GM12878 (cell line): ENCODE measurements at regions not wholly inside any gene's neighbourhood (a gene's known extent, or its start where the extent isn't known, plus 50 kb on each side); places are given as distances from the start of the nearest gene placed in this dataset.

ENCODE experiments used
- CBFB ChIP-seq: IDR thresholded peaks from 2 replicates; pipeline ENCODE4 v1.6.1; 2016; ENCODE audit warnings: antibody characterized with exemption, low read depth
- EZH2 ChIP-seq: IDR thresholded peaks from 2 replicates; pipeline ENCODE4 v1.6.1; 2012; ENCODE audit warnings: low read depth, mild to moderate bottlenecking, control low read depth, inconsistent platforms, low read length, borderline replicate concordance; ENCODE audit not compliant: control insufficient read depth
- POLR2A ChIP-seq: IDR thresholded peaks from 2 replicates; pipeline ENCODE4 v1.6.1; 2011; ENCODE audit warnings: low read depth, mild to moderate bottlenecking, low read length
- TF ChIP-seq, protein P1 (sequence below), 3 experiments: IDR thresholded peaks in 2 of 3; conservative IDR thresholded peaks in 1 of 3; 2 replicates each; pipeline ENCODE4 v1.5.1; 2011; ENCODE audit warnings: low read depth in 3 of 3, low read length in 3 of 3, mild to moderate bottlenecking in 3 of 3, control low read depth in 2 of 3, moderate library complexity in 2 of 3, inconsistent platforms in 1 of 3, mixed read lengths in 1 of 3; ENCODE audit not compliant: control insufficient read depth in 2 of 3, insufficient read depth in 1 of 3; ENCODE audit errors: extremely low read depth in 1 of 3

DNA sequence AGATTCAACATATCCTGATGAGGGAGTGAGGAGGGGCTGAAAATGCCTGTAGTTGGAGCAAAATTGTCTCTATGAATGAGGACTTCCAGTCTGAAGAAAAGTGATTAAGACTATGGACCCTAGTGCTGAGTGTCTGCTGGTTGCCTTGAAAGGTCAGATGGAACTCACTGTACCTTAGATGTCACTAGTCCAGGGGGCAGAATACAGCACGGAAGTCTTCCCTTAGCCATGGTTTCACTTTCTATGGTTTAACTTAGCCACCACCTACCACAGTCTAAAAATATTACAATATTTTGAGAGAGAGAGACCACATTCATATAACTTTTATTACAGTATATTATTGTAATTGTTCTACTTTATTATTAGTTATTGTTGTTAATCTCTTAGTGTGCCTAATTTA is 223.1 kb downstream of the FMR1NB start:
- TF ChIP-seq, protein P1, sequence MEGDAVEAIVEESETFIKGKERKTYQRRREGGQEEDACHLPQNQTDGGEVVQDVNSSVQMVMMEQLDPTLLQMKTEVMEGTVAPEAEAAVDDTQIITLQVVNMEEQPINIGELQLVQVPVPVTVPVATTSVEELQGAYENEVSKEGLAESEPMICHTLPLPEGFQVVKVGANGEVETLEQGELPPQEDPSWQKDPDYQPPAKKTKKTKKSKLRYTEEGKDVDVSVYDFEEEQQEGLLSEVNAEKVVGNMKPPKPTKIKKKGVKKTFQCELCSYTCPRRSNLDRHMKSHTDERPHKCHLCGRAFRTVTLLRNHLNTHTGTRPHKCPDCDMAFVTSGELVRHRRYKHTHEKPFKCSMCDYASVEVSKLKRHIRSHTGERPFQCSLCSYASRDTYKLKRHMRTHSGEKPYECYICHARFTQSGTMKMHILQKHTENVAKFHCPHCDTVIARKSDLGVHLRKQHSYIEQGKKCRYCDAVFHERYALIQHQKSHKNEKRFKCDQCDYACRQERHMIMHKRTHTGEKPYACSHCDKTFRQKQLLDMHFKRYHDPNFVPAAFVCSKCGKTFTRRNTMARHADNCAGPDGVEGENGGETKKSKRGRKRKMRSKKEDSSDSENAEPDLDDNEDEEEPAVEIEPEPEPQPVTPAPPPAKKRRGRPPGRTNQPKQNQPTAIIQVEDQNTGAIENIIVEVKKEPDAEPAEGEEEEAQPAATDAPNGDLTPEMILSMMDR (IDR thresholded peaks at IDR 0.05 in 2 of 3, conservative IDR thresholded peaks at IDR 0.05 in 1 of 3; ENCODE audit: control insufficient read depth in 2 of 3, extremely low read depth in 1 of 3, insufficient read depth in 1 of 3, low read depth in 3 of 3, low read length in 3 of 3) = no peak
- no peak for TF ChIP-seq POLR2A
- TF ChIP-seq EZH2 = no peak
- no peak for TF ChIP-seq CBFB
